VCaP (cell line): ENCODE measurements at regions not wholly inside any gene's neighbourhood (a gene's known extent, or its start where the extent isn't known, plus 50 kb on each side); places are given as distances from the start of the nearest gene placed in this dataset.

Experiments
- H3K27ac ChIP-seq: fragments of 450-650 bp; 2 replicates; pipeline ENCODE4 v1.5.1; 2017
- TF ChIP-seq, protein P1 (sequence below): fragments of 450-650 bp; conservative IDR thresholded peaks from 2 replicates; pipeline ENCODE4 v1.5.1; 2017; ENCODE audit warnings: mild to moderate bottlenecking, moderate library complexity

DNA sequence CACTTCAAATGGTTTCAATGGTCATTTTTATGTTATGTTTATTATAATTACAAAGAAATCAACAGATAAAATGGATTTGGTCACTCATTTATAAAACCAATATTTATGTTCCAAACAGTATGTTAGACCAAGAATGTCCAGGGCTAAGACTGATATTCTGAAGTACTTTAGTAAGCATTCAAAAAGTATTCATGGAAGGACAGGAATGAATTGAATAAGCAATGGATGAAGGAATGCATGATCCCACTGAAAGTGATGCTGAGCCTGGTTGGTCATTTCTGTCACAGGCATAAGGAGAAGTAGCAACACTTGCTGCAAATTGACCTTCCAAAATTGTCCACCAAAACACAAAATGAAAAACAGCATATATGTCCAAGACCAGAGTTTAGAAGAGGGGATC lies 189.0 kb upstream of the CELF2 start:
- TF ChIP-seq, protein P1, sequence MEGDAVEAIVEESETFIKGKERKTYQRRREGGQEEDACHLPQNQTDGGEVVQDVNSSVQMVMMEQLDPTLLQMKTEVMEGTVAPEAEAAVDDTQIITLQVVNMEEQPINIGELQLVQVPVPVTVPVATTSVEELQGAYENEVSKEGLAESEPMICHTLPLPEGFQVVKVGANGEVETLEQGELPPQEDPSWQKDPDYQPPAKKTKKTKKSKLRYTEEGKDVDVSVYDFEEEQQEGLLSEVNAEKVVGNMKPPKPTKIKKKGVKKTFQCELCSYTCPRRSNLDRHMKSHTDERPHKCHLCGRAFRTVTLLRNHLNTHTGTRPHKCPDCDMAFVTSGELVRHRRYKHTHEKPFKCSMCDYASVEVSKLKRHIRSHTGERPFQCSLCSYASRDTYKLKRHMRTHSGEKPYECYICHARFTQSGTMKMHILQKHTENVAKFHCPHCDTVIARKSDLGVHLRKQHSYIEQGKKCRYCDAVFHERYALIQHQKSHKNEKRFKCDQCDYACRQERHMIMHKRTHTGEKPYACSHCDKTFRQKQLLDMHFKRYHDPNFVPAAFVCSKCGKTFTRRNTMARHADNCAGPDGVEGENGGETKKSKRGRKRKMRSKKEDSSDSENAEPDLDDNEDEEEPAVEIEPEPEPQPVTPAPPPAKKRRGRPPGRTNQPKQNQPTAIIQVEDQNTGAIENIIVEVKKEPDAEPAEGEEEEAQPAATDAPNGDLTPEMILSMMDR: no peak
- no peak overlapping the region for H3K27ac ChIP-seq

DNA sequence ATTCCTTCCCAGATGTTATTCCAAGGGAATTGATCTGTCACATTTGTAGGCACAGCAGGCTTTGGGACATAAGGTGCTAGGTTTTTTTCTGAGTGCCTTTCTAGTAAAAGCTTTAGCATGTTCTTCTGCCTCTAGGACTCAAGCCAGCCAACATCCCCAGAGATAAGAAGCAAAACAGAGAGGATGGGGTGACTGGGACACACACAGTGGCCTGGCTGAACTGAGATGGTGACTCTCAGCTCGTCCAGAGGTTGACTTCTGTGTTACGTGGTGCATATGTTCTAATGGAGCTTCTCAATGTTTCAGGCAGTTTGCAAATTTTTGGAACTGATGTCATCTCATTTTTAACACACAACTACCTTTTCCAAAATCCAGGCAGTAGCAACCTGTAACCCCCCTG lies 188.1 kb upstream of the CELF2 start:
- no peak overlapping the region for H3K27ac ChIP-seq

DNA sequence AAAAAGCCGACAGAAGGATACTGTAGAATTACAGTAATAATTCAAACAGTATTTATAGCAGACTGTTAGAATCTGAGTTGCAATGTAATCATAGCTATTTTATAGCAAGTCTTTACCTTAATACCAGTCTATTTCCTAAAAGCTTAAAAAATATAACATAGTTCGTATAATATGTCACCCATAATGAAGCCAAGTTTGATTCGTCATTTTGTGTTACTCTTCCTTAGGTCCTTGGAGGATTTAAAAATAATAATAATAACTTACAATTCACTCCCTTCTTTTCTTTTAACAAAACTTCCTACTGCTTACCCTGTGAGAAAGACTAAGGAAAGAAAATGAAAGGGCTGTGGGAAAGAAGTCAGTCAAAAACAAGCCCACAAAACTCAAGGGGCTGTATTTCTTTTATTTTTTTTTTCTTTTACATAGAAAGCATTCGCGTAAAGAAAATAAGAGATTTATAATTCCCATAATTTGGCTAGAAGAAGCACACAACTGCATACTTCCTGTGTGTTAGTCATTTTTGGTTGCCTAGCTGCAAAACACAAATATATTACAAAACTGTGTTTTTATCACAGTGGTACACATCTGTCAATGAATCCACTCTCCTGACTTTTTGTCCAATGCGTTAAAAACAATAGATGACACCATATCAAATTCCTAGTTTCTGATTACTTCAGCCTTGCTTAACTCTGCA lies 187.2 kb upstream of the CELF2 start:
- TF ChIP-seq, protein P1: no peak

More for the DNA sequence above, 188.1 kb upstream of the CELF2 start:
- TF ChIP-seq, protein P1: no peak

DNA sequence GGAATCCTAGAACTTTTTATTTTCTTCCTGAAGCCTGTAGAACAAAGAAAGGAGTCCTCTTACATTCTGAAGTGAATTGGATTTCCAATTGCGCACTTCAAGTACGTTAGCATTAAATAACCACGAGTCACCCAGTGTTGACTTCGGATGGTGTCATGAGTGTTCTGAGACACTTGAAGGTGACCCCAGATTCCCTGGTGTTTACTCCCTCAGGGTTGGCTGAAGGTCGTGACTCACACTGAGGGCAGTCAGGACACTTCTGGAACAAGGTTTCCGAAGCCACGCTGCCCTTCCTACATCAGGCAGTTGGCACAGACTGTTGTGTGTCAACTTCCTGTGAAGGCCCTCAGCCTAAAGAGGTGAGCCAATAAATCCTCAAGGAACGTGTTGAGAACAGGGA lies 186.6 kb upstream of the CELF2 start:
- TF ChIP-seq, protein P1: no peak

More for the DNA sequence above, 187.2 kb upstream of the CELF2 start:
- H3K27ac ChIP-seq: no peak overlapping the region

DNA sequence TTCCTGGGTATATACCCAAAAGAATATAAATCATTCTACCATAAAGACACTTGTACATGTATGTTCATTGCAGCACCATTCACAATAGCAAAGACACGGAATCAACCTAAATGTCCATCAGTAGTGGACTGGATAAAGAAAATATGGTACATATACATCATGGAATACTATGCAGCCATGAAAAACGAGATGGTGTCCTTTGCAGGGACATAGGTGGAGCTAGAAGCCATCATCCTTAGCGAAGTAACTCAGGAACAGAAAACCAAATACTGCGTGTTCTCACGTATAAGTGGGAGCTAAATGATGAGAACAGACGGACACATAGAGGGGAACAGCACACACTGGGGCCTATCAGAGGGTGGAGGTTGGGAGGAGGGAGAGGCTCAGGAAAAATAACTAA lies 183.7 kb upstream of the CELF2 start:
- TF ChIP-seq, protein P1: no peak

More for the DNA sequence above, 186.6 kb upstream of the CELF2 start:
- no peak overlapping the region for H3K27ac ChIP-seq

DNA sequence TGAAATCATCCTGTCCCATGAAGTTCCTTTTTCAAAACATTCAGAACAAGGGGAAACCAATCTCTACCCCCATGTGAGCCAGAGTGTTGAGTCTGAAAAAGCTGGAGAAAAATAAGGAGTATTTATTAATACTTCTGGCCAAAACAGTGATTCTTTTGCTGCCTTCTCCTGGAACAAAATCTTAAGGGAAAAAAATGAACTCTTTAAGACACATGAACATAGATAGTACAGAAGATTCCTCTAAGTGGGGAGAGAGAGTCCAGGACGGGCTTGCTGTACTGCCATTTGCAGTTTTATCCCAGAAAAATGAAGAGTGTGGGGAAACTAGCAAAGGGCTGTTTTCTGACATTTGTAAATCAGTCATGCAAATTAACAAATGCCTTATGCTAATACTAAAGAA lies 173.4 kb upstream of the CELF2 start:
- H3K27ac ChIP-seq: no peak overlapping the region
- TF ChIP-seq, protein P1: no peak

More for the DNA sequence above, 183.7 kb upstream of the CELF2 start:
- no peak overlapping the region for H3K27ac ChIP-seq

DNA sequence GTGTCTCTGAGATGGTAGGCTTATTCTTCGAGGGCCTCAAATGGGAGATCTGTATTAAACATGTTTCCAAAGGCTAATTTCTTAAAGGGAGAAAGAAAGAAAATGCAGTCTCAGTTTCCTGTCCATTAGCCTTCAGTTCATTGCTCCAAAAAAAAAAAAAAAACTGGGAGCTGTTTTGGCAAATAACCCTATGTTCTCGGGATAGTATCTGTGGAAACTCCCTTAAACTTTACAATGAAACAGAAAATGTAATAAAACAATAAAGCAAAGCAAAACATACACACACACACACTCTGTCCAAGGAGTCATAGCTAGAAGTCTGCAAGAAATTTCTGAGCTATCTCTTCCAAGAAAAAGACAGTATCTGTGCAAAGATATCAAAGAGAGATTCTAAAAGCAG lies 172.5 kb upstream of the CELF2 start:
- TF ChIP-seq, protein P1: no peak
- no peak overlapping the region for H3K27ac ChIP-seq
